Stimulated activated CD8-positive, alpha-beta memory T cell treated with anti-CD3 and anti-CD28 coated beads, Interleukin-2, amount 100 ng/mL, for 48 hours (primary cell): ENCODE measurements at regions not wholly inside any gene's neighbourhood (a gene's known extent, or its start where the extent isn't known, plus 50 kb on each side); places are given as distances from the start of the nearest gene placed in this dataset.

Experiments used
- DNase-seq, 2 donors: peaks; one replicate each; pipeline ENCODE4 v3.0.0-alpha.2; 2020; ENCODE audit warnings: low read depth in 2 of 2

DNA sequence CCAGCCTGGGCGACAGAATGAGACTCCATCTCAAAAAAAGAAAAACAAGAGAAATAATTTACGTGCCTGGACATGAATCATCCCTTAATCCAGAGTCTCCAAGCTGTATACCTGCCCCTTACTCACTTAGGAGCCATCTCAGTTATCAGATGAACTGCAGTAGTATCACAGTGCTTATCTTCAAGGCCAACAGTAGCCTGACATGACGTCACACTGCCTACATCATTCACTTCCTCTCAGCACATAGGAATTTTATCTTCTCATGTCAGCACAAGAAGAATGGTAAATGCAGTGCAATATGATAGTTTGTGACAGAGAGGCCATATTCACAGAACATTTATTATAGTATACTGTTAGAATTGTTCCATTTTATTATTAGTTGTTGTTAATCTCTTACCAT, 216.6 kb downstream of the SS18 start:
- DNase-seq = no peak

DNA sequence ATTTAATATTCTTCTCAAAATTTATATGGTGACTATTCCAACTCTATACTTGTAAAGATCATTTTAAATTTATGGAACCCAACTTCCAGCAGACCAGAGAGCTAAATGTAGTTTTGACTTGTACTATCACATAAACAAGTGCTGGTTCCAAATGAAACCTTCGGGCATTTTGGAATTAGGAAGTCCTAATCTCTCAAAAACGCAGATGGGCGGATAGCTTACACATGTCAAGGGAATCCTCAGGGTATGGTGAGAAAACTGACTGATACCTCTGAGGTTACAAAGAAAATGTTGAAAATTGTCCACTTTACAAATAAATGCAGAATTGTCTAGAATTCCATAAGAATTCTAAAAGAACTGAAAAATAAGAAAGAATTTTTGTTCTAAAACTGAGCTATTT, 224.1 kb downstream of the SS18 start:
- DNase-seq = no peak

DNA sequence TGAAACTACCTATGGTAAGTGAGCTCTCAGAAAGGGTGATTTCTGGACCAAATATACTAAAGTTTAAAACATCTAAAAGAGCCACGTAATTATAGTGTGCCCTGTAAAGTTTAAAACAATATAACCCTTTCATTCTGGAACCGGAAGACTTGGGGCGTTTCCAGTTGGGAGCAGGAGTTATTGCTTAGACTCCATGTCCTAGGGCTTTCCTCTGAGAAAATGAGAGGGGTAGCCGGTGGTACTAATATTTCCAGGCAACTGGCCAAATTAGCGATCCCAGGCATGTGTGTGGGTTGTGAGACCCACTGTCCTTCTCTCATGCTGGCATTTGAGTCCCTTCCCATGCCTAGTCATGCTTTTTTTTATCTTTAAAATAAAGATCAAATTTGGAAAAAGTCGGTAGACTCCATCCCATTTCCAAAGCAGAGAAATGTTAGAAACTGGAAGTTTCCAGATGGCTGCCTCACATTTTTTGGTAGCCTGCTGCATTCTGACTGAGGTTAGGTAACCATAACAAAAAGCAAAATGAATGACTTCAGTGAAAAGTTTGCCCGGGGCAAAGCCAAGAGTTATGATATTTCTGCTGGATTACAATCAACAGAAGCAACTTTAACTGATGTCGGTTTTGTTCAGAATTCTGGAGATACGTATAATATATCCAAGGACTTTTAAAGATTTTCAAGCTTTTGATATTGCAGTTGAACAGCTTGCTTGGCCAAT, 227.4 kb downstream of the SS18 start:
- DNase-seq = no peak

DNA sequence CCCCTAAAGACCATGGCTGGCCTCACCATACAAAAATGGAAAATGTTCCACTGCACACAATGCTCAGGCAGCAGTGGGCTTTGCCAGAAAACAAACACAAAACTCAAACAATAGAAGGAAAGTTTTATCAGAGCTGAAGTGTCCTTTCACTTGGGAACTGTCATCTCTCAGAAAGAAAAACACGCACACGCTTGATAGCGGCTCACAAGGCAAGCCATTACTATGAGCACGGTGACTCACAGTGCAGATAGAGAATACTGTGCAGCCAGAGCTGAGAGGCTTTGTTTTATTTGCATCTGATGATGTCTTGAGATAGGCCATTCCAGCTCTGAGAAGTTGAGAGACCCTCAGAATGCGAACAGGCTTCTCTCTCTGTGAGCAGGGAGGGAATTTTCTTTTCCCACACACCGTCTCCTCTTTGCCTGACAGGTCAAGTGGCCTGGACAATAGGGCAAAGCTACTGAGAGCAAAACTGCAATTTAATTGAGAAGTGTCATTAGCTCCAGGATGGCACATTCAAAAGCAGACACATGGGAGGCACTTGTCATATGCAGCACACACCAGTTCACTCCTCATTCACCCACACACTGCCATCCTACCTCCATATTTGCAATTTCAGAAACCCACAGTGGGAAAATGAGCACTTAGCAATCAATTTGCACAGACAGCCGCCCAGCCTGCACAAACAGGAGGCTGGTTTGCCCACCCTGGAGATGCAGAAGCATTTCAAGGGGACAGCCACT, 236.6 kb downstream of the SS18 start:
- DNase-seq = no peak

DNA sequence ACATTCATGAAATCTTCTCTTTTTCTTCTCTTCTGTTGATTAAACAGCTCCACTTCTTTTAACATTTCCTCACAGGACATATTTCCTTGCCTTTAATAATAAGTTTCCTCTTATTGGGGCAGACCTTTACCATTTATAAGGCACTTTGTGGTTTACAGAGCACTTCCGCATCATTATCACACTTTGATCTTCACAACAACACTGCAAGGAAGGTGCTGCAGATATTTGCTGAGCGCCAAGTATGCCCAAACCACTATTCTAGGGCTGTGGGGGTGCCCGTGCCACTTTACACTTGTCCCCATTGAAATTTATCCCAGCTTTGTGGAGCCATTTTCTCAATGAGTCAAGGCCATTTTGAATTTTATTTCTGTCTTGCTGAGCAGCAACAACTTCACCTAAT, 246.6 kb downstream of the SS18 start:
- no peak for DNase-seq

DNA sequence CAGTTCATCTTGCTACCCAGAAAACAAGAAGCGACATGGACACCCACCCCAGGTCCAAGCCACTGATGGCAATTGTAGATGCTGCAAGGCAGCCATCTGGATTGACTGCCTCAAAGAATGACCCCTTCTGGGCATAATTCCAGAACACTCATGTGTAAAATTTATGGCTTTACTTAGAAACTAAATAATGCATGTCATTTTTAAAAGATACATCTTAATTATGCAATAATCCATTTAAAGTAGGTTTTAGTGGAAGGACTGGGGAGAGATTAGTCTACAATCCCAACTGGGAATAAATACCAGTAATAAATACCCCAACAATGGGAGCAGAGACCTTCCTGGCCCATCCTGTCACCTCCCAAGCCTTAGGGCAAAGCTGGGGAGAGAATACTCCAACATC, 247.7 kb downstream of the SS18 start:
- DNase-seq = no peak

DNA sequence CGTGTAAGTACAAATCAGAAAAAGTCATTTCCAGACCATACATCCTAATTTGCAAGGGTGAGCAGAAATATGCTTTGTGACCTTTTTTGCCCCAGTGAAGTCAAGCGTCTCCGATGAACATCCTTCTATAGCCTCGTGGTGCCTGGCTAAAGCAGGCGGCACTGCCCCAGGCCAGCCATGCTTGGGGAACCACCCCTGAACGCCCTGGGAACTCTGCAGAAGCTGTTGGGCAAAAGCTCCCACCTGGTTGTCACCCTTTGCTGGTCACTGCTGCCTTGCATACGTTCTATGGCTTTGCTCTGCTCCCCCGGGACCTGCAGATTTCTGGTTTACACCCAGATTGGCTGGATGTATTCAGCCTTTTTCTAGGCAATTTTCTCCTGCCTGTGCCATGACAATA, 256.4 kb downstream of the SS18 start:
- DNase-seq = no peak

DNA sequence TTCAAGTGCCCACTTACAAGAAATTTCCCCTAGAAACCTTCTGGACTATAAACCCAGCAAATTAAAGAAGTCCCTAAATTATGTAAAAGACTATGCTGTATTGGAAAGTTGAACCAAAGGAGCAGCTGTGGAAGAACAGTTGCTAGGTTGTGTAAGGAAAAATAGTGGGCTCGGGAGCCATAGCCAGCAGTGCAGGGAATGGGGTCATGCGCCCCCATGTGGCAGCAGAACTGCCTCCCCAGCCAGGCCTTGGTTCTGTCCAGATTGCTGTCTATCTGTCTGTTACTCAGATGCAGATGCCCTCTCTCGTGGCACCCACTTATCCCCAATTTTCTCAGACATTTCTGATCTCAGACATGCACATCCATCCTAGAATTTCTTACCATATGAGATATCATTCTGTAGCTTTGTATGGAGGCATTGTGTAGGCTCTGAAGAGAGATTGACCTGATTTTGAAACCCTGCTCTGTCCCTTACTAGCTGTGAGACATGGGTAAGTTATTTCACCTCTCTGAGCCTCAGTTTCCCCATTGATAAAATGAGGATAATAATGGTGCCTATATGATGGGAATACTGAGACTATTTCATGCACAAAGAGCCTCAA, 258.3 kb downstream of the SS18 start:
- peak; percentile 2 to 8 for DNase-seq

DNA sequence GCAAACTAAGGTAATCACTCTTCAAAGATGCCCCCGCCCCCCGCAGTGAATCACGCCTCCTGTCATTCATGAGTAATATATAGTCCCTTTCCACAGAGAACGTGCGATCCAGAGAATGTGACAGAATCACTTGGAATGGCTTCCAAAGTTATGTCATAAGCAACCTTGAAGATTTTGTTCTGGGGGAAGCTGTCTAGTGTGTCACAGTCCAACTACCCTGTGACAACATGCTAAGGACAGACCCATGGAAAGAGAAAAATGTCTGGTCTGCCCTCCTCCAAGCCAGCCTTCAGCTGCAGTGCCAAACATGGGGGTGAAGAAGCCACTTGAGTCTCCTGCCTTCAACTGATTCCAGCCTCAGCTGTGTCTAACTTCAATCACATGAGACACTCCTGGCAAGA, 259.1 kb downstream of the SS18 start:
- DNase-seq = no peak

DNA sequence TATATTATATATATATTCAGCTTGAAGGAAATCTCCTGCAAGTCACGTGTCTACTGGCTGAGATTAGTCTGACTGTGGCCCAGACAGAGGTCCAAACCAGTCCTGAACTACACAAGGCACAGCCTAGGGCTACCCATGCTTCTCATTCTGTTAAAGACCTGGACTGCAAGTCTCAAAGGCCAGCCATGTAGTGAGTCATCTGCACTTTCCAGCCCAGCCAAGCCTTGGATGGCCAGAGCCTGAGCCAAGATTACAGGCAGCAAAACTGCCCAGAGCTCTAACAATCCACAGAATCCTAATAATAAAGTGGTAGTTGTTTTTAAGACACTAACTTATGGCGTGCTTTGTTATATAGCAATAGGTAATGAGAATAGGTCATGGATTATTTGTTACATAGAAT, 259.6 kb downstream of the SS18 start:
- no peak for DNase-seq

DNA sequence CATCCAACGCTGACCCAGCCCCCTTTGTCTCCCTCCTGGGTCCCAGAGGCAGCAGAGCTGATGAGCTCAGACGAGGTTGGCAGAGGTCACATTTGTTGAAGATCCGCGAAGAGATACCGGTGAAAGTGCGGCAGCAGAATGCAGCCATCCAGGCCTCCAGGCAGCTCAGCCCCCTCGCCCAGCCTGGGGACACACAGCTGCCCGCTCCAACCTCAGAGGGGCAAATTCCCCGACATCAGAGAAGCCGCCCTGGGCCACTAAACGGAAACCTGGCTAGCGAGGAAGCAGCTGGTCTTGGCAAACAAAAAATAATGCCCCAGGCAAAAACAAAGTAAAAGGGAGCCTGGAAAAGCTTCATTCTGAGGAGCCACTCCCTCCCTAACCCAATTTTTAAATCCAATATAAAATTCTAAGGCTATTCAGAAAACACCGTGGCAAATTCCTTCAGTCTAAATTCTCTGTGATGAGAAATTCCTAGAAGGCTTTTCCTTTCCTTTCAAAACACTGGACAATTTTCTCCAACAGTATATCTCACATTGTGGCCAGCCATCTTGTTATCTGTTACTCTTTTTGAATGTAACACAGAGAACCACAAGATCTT, 262.4 kb downstream of the SS18 start:
- DNase-seq = no peak

DNA sequence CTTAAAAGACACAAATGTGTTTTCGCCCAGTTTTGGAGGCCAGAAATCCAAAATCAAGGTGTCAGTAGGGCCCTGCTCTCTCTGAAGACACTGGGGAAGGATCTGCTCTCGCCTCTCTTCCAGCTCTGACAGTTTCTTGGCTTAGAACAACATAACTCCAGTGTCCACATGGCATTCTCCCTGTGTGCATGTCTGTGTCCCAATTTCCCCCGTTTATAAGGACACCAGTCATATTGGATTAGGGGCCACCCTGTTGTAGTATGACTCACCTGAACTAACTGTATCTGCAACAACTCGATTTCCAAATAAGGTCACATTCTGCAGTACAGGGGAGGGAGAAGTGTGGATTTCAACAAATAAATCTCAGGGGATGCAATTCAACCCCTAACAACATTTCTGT, 263.2 kb downstream of the SS18 start:
- no peak for DNase-seq

DNA sequence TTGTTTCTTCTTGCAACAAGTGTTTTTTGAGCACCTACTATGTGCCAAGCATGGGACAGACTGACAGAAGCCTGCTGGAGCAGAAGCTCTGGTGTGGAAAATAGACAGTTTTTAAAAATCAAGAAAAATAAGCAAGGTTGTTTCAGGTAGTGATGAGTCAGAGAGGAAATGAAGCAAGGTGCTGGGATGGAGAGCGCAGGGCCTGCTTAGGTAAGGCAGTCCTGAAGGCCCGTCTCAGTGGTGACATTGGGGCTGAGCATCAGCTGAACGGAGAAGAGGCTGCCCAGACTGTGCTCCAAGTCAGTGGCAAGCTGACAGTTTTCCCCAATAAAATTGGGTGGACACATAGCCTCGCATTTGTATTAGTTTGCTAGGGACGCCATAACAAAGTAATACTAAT, 263.6 kb downstream of the SS18 start:
- no peak for DNase-seq

DNA sequence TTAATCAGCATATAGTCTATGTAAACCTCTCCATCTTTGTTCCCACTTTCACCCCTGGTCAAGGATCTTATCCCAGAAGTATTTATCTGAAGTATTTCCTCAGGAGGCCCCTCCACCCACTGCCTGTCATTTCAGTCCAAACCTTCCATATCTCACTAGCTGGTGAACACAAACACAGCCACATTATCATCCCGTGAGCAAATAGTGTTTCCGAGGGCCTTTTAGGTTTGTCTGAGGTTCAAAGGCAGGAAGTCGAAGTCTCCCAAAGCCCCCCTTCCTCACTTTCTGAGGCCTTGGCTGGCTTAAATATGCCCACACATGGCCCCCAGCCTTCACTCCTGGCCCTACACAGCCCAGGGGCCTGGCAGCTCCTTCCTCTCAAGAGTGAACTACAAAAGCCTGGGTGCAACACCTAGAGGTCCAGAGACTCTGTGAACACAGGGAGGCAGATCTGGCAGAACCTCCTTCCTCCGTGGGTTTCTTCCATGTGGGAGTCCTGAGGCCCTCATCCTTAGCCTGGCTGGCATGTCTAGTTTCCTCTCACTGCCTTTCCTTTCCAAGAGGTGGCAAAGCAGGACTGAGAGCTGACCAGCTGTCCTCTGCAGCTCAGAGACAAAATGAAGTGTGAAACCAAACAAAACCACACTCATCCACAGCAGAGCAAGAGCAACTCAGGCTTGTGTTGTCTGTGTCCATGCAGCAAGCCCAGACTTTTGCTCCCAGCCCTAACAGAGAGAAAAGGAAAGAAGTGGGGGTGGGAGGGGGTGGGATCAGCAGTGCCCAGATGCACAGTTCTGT, 264.2 kb downstream of the SS18 start:
- no peak for DNase-seq

DNA sequence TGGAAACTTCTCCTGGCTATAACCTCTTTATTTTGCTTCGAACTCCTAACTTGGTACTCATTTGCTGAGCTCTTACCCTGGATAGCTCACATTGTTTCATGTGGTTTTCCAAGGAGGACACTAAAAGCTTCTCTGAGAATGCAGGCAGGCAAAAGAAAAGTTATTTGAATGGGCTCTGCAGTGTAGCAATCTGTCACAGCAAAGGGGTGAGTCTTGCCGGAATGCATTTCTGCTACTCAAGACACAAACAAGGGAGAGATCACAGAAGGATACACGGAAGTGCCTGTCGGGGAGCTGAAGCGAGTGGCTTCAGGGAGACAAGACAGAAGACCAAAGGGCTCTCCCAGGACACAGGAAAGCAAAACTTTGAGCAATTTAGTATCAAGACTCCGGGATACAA, 265.4 kb downstream of the SS18 start:
- DNase-seq = no peak

DNA sequence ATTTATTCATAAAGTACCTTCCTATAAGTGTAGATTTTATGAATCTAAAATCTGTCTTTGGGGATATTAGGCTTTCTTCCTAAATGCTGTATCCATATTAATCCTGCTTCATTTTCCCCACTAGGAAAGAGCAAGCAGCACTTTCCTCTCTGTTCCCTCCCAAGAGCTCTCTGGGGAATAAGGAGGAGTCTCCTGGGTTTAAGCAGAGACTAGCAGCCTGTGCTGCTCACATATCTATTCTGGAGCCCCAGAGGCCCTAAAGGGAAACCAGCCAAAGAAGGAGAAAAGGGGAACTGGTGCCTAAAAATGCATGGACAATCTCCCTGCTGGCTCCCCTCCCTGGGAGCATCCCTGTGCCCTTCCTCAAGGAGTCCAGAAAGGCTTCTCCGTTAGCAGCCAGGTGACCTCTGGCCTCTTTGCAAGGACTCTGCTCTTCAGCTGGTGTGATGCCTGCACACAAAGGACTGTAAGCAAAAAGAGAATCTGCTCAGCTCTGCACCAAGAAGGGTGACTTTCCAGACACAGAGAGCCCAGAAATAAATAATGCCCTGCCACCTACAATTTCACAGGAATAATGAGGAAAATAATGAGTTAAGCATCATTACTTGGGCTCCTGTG, 270.6 kb downstream of the SS18 start:
- DNase-seq = no peak

DNA sequence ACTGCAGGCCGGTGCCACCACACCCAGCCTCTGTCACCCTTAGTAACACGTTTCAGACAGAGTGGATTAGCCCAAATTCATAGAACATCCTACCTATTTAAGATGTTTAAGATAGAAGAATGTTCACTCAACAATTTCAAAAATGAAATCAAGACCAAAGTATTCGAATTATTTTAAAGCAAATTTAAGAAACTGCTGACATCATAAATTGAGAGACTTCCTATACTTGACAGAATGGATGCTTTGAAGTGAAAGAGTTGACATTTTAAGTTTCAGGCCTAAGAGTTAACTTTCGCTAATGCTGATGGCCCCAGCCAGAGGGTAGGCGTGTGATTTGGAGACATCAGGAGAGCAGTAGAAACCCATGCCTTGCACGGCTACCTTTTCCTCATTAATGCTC, 271.9 kb downstream of the SS18 start:
- no peak for DNase-seq

DNA sequence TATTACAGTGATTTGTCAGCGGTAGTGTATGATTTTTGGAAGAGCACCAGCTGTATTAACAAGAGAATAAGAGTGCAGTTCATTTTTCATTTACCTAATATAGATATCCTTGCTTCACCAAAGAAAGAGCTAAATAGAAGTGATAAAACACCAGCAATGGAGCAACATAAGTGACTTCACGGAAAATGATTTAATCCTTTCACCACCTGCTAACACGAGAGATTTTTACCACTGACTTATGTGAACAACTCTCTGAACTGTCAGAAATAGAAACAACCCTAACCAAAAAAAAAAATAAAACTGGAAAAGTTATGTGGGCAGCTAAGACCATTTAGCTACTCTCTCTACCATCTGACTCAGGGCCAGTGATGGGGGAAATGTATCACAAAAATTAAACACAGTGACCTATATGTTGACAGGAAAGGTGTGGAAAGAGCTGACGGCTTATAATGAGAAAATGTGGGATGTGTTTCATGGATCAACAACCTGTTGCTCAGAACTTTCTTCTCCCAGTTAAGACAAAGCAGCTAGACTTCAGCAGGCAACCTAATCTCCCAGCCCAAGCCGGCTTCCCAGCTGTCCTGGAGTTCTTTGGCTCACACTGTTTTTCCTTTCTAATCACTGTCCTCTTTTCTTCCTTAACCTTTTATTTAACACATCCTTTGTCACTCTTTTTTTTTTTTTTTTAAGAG, 272.7 kb downstream of the SS18 start:
- no peak for DNase-seq

DNA sequence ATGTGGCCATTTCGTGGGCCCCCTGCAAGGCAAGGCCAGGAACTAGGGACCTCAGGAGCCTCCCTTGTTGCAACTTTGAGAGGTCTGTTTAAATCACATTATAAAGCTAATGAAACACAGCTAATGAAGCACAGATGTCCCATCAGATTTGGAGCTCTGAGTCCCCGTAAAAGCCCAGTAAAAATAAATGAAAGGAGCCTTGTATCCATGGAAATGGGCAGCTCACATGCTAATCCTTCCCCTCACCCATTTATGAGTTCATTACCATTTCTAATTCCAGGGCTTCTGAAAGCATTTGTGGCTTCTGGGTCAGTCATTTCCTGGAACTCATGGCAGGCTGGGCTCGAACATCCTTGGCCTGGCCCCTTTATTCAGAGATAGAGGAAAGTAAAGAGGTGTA, 274.8 kb downstream of the SS18 start:
- no peak for DNase-seq

DNA sequence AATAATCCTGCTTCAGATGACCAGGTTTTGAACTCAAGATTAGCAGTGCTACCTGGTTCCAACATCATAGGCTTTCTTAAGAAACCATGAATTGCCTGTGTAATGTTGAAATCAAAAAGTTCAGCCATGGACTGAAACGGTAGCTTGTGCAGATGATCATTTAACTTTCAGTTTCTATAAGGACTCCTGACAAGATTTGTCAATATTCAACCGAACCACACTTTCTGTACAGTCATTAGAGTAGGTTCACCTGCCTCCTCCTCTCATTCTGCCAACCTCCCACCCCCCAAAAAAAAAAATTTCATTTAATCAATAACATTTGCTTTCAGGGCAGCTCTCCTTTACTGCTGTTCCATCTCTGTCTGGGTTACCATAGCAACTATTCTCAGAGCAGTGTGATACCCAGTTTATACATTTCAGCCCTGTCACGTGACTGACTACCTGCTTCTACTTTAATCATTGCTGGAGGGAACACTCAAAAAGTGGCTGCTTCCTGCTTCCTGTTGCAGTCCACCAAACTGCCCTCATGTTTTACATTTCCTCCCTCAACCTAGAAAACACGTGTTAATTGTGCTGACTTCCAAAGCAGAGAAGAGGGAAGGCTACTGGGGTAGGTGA, 275.5 kb downstream of the SS18 start:
- DNase-seq = no peak

DNA sequence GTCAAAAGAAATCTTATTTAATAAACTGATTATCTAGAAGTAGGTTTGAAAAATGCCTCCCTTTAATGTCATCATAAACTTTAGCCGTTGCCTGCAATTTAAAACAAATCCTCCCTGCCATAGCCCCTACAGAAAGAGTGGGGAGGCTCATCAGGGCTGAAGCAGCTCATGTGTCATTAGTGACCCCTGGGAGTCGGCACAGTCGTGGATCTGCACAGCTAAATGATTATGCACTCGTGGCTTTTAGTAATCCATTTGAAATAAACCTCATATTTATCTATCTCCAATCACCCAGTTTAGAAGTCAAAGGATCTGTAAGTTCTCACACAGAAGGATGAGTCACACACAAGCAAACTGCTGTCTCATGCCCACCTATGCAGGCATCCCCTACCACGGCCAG, 277.3 kb downstream of the SS18 start:
- DNase-seq = no peak
